Common myeloid progenitor, CD34-positive (primary cell): ENCODE measurements at regions not wholly inside any gene's neighbourhood (a gene's known extent, or its start where the extent isn't known, plus 50 kb on each side); places are given as distances from the start of the nearest gene placed in this dataset.
A peak's percentile ranks its signal among the peaks of the same experiment; 100 is the strongest.
"Not testable (repeated sequence)": the region's sequence is repeated elsewhere in the genome, so short reads cannot be mapped to it uniquely, and the experiment has no call there.

ENCODE experiments used
- CTCF ChIA-PET: fragments of 350-600 bp; sonication (Branson Sonifier 250); formaldehyde crosslinking; loops from one replicate; lab custom pipeline; 2021; ENCODE audit warnings: antibody characterized with exemption; lab: Charles Lee
- POLR2A ChIA-PET: fragments of 350-600 bp; sonication (Branson Sonifier 250); formaldehyde crosslinking; loops from one replicate; lab custom pipeline; 2021; ENCODE audit warnings: antibody characterized with exemption; lab: Charles Lee
- DNase-seq, 3 donors: peaks; one replicate each; pipeline versions ENCODE4 v3.0.0 to v3.0.0-alpha.2; 2013
- H3K27ac ChIP-seq, 2 experiments: 1 replicate in 1 of 2; 2 replicates in 1 of 2; pipeline ENCODE4 v1.7.0; 2013; ENCODE audit warnings: inconsistent platforms in 2 of 2, low read length in 2 of 2, mild to moderate bottlenecking in 2 of 2, low read depth in 1 of 2, moderate library complexity in 1 of 2; ENCODE audit not compliant: severe bottlenecking in 2 of 2, insufficient read depth in 1 of 2, poor library complexity in 1 of 2
- H3K27me3 ChIP-seq, 5 experiments: replicated peaks in 2 of 5; 1 replicate in 3 of 5; 2 replicates in 2 of 5; pipeline versions ENCODE4 v1.6.1 to v1.7.0; 2013; ENCODE audit warnings: low read length in 4 of 5, mild to moderate bottlenecking in 2 of 5, moderate library complexity in 2 of 5, inconsistent platforms in 1 of 5; ENCODE audit not compliant: insufficient read depth in 5 of 5, control insufficient read depth in 4 of 5
- H3K36me3 ChIP-seq, 4 experiments: 1 replicate in 2 of 4; 2 replicates in 2 of 4; pipeline versions ENCODE4 v1.6.1 to v1.7.0; 2013; ENCODE audit warnings: low read length in 3 of 4, control low read depth in 1 of 4, mild to moderate bottlenecking in 1 of 4; ENCODE audit not compliant: control insufficient read depth in 4 of 4, insufficient read depth in 4 of 4
- H3K4me1 ChIP-seq, 4 experiments: 1 replicate in 3 of 4; 2 replicates in 1 of 4; pipeline versions ENCODE4 v1.6.1 to v1.7.1; 2013; ENCODE audit warnings: low read length in 3 of 4, mild to moderate bottlenecking in 3 of 4, control low read depth in 1 of 4, inconsistent platforms in 1 of 4, moderate library complexity in 1 of 4; ENCODE audit not compliant: control insufficient read depth in 4 of 4, insufficient read depth in 4 of 4; ENCODE audit errors: control extremely low read depth in 1 of 4
- H3K4me3 ChIP-seq, 7 experiments: 1 replicate in 4 of 7; 2 replicates in 3 of 7; pipeline versions ENCODE4 v1.5.1 to v1.7.0; 2013; ENCODE audit warnings: mild to moderate bottlenecking in 7 of 7, low read length in 6 of 7, moderate library complexity in 6 of 7, inconsistent platforms in 2 of 7, low read depth in 2 of 7, control low read depth in 1 of 7; ENCODE audit not compliant: insufficient read depth in 4 of 7, control insufficient read depth in 1 of 7; ENCODE audit errors: extremely low read depth in 1 of 7
- H3K9me3 ChIP-seq, 5 experiments: 1 replicate in 4 of 5; 2 replicates in 1 of 5; pipeline versions ENCODE4 v1.6.1 to v1.7.1; 2013; ENCODE audit warnings: low read length in 4 of 5, mild to moderate bottlenecking in 2 of 5, inconsistent platforms in 1 of 5, low read depth in 1 of 5, moderate library complexity in 1 of 5; ENCODE audit not compliant: control insufficient read depth in 4 of 5, insufficient read depth in 2 of 5; ENCODE audit errors: control extremely low read depth in 1 of 5
- WGBS: methylation state at CpG from one replicate; pipeline ENCODE4 v1.1.5; 2013; ENCODE audit not compliant: insufficient coverage; 5-methylcytosine and 5-hydroxymethylcytosine counted together

DNA sequence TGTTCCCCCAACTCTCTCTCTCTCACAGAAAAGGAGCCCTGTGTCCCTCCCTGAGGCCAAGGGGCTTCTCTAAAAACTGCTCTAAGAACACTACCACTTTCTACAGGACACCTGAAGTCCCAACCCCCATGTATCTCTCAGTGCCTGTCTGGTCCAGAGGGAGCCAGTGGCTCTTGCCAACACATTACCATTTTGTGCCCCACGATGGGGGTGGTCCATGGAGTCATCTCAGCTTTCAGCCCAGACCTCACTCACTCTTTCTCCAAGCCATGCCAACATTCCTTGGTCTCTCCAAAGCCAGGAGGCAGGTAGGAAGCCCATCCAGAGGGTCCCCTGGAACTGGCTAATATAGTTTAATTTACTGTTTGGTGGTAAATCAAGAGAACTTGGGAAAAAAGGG lies 962.1 kb upstream of the DEFB115 start:
- H3K4me3 ChIP-seq, CTCF ChIA-PET, POLR2A ChIA-PET, H3K36me3 ChIP-seq, H3K9me3 ChIP-seq, H3K27ac ChIP-seq, H3K4me1 ChIP-seq, DNase-seq, H3K27me3 ChIP-seq: not testable (repeated sequence)
- no CpG with 5 or more reads among the region's 1 CpG for WGBS

DNA sequence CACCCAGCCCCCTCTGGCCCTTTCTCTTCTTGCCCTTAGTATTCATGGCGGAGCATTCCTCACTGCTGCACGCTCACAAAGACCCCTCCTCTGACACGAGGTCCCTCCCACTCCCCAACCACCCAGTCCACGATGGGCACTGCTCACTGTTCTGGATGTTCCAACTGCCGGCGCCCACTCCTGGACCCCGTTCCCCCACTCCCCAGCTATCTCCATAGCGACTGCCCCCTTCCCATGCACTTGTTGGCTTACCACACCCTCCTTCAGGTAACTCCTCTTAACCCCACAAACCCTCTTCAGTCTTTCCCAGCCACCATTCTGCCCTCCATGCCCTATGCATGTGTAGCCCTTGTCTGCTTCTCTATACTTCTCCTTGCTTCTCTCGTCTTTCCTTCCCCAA lies 961.5 kb upstream of the DEFB115 start:
- H3K4me1 ChIP-seq, CTCF ChIA-PET, H3K9me3 ChIP-seq, H3K36me3 ChIP-seq, DNase-seq, POLR2A ChIA-PET, H3K4me3 ChIP-seq, H3K27me3 ChIP-seq, H3K27ac ChIP-seq: not testable (repeated sequence)
- WGBS = 81% methylated on average over 4 of the region's 9 CpGs

DNA sequence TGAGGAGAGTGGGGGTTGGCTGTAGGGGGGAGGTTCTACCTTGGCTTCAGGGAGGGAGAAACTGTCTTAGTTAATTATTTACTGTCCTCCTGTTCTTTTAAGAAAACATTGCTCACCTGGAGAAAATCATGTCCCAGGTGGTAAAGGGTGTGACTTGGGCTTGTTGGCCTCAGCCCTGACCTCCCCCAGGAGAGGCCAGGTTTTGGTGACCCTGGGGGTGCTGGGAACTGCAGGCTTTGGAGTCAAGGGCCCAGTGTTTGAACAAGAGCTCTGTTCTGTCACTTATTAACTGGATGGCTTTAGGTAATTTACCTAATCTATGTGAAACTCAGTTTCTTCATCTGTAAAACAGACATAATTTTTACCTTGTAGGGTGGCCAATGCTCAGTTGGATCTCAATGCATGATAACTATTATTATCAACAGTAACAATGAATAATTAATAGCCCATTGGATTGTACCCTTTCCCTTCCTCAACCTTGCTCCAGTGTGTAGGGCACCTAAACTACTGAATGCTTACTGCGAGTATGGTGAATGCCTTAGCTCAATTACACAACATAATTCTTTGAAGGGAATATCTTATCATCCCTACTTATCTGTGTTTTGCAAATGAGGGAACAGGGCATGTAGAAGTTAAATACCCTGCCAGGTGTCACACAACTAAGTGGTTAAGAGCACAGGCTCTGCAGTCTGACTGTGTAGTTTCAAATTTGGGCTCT lies 959.4 kb upstream of the DEFB115 start:
- H3K9me3 ChIP-seq, H3K27me3 ChIP-seq, CTCF ChIA-PET, DNase-seq, H3K27ac ChIP-seq, H3K4me3 ChIP-seq, H3K36me3 ChIP-seq, H3K4me1 ChIP-seq, POLR2A ChIA-PET: not testable (repeated sequence)
- WGBS = no CpG with 5 or more reads among the region's 1 CpG

DNA sequence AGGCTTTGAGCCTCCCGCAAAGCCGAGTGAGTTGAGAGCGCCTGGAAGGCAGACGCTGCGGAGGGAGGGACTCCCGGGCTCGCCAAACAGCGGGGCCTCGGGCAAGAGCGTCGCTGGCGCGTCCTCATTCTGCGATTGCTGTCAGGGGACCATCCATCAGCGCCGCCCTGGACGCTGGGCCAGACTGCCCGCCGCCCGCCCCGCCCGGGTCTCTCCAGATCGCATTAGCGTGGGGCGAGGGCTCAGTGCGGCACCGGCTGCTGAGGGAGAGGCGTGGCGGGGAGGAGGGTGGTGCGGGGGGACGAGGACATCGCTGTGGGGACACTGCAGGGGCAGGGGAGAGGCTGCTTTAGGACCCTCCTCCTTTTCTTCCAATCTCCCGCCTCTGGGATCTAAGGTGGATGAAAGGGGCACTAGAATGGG lies 957.2 kb upstream of the DEFB115 start:
- H3K9me3 ChIP-seq, H3K27ac ChIP-seq, POLR2A ChIA-PET, H3K27me3 ChIP-seq, CTCF ChIA-PET, H3K36me3 ChIP-seq, H3K4me1 ChIP-seq, DNase-seq: not testable (repeated sequence)
- 55% methylated on average over 20 of the region's 33 CpGs for WGBS
- peak overlapping the region in 2 of 7 experiments; percentile 33 to 42 for H3K4me3 ChIP-seq

DNA sequence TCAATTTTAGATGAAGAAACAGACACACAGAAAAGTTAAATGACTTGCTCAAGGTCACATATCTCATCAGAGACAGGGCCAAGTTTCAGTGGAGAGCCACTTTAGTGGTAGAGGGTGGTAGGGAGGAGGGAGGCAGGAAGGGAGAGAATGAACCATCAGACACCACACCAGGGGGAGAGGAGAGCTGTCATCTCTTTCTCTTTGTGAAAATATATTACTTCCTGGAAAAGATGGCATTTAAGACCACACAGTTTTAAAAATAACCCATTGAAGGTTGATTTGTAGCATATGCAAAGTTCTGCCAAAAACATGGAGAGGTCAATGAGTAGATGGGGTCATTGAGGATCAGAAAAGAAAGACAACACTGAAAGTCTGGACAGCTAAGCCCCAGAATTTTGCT lies 954.7 kb upstream of the DEFB115 start:
- POLR2A ChIA-PET, H3K27ac ChIP-seq, CTCF ChIA-PET, H3K4me3 ChIP-seq, H3K4me1 ChIP-seq, H3K9me3 ChIP-seq, DNase-seq, H3K27me3 ChIP-seq, H3K36me3 ChIP-seq: not testable (repeated sequence)

DNA sequence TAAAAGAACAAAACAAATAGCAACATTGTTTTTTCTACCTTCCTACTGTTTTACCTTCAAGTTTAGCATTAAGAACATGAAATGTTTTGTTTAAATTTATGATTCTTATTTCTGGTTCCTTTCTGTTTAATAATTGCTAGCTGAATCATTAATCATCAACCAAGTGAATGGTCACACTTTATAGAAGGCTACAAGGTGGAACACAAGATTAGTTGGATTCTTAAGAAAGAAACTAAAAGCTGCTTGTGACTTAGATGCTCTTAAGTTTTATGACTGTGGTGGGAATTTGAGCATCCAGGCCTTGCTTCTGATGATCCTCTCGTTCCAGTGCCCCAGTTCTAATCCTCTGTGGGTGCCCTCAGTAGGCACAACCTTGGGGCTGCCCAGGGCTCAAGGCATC lies 947.5 kb upstream of the DEFB115 start:
- H3K4me3 ChIP-seq, H3K27me3 ChIP-seq, H3K4me1 ChIP-seq, H3K36me3 ChIP-seq, CTCF ChIA-PET, DNase-seq, POLR2A ChIA-PET, H3K27ac ChIP-seq, H3K9me3 ChIP-seq: not testable (repeated sequence)
- no CpG with 5 or more reads among the region's 1 CpG for WGBS

DNA sequence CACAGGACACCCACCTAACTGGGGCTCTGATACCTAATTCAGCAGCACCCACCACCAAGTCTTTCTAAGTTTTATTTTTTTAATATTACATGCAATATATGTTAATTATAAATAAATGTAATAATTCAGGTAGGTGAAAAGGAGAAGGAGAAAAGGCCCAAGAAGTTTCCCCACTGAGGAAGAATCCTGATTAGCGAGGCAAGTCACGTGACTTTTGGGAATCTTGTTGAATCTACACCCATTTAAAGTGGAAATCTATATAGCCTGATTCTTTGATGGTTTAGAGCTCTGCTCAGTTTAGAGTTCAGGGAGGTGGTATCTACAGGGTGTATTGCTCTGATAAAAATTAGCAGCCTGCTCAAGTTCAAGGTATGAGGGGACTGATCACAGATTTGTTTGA lies 947.1 kb upstream of the DEFB115 start:
- H3K27me3 ChIP-seq, POLR2A ChIA-PET, H3K9me3 ChIP-seq, H3K36me3 ChIP-seq, H3K4me1 ChIP-seq, DNase-seq, CTCF ChIA-PET, H3K4me3 ChIP-seq, H3K27ac ChIP-seq: not testable (repeated sequence)
- WGBS = 83% methylated on average over 2 of the region's 2 CpGs
